ENCODE measurements at regions not wholly inside any gene's neighbourhood (a gene's known extent, or its start where the extent isn't known, plus 50 kb on each side); places are given as distances from the start of the nearest gene placed in this dataset.

GRCh38 chr13:19072543-19072942 lies 109.1 kb downstream of the TUBA3C start:
- TF ChIP-seq, protein P1, sequence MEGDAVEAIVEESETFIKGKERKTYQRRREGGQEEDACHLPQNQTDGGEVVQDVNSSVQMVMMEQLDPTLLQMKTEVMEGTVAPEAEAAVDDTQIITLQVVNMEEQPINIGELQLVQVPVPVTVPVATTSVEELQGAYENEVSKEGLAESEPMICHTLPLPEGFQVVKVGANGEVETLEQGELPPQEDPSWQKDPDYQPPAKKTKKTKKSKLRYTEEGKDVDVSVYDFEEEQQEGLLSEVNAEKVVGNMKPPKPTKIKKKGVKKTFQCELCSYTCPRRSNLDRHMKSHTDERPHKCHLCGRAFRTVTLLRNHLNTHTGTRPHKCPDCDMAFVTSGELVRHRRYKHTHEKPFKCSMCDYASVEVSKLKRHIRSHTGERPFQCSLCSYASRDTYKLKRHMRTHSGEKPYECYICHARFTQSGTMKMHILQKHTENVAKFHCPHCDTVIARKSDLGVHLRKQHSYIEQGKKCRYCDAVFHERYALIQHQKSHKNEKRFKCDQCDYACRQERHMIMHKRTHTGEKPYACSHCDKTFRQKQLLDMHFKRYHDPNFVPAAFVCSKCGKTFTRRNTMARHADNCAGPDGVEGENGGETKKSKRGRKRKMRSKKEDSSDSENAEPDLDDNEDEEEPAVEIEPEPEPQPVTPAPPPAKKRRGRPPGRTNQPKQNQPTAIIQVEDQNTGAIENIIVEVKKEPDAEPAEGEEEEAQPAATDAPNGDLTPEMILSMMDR (IDR thresholded peaks at IDR 0.05; ENCODE audit: insufficient read depth, low read depth, low read length): no peak
- H3K4me3 ChIP-seq (ENCODE audit: low read depth, low read length): no peak overlapping the region
- DNase-seq (ENCODE audit: low read depth): no peak

DNA sequence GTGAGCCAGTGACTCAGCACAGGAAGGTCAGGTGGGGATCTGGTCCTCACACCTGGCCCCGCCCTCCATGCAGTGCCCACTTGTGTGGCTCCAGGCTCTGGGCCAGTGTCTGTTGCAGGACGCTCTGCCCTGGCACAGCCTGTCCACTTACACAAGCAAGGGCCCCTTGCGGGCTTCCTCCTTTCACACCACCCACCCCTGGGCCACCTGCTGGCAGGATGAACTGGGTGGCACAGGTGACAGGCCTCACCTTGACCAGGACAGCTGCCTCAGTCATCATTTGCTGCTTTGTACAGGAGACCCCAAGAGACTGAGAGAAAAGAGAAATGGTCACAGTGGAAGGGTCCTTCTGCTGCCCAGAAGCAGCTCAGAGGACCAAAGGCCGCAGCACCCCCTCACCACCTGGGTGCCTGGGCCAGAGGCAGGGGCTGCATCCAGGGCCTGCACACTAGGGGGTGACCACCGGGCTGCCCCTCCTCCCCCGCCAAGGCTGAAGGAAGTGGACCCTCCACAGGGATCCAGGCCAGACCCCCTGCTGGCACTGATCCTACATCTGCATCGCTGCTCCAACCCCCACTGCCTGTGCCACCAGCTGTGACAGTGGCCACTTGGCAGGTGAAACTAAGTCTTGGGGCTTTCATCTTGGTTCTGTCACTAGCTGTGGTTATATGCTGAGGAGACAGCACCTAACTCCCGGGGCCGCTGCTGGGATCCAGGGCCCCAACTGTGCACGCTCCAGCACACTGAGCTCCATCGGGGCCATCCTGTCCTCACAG lies 110.3 kb downstream of the TUBA3C start:
- TF ChIP-seq, protein P1 (IDR thresholded peaks at IDR 0.05; ENCODE audit: insufficient read depth, low read depth, low read length): no peak
- H3K4me3 ChIP-seq (ENCODE audit: low read depth, low read length): no peak overlapping the region
- no peak for DNase-seq (ENCODE audit: low read depth)

GRCh38 chr13:19070398-19070735 lies 111.3 kb downstream of the TUBA3C start:
- TF ChIP-seq, protein P1 (IDR thresholded peaks at IDR 0.05; ENCODE audit: insufficient read depth, low read depth, low read length): no peak
- H3K4me3 ChIP-seq (ENCODE audit: low read depth, low read length): no peak overlapping the region
- DNase-seq (ENCODE audit: low read depth): no peak

DNA sequence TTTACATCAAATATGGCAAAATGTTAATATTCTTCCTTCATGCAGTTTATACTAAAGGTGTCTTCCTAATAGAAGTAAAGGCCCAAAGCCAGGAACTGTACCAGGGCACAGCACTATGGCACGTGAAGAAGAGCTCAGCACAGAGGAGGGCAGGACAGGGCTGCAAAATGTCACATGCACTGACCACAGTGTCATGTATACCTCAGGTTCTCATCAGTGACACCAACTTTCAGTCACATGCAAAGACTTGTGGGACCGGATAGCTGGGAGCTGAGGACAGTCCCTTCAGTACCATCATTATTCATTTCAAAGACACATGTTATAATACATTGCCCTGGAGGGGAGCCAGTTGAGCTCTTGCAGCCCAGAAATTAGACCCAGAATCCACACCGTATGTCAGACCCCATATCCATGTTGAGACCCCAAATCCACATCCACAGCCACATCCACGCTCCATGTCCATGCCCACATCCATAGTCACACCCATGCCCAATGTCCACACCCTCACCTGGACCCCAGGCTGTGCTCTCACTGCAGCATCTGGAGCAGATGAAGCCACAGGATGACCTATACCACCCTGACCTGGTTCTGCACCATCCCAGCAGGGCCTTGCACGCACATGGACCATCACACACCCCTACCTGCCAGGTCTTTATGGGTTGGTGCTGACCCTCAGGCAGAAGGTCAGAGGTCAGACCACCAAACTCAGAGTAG lies 111.8 kb downstream of the TUBA3C start:
- no peak for DNase-seq (ENCODE audit: low read depth)

DNA sequence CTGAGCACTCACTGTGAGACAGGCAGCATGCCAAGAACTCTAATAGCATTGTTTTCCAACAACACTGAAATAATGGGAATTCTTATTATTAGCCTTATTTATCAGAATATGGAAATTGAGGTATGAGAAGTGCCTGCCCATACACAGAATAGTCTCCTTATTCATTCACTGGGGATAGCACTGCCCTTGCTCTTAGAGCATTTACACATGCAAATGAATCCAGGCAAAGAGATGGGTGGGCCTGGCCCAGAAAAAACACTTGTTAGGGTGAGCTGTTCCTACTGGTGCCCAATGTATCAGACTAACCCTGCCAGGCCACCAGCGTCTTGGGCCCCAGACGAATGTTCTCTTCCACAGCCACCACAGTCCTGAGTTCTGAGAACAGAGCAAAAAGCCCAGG lies 112.9 kb downstream of the TUBA3C start:
- TF ChIP-seq, protein P1 (IDR thresholded peaks at IDR 0.05; ENCODE audit: insufficient read depth, low read depth, low read length): no peak
- H3K4me3 ChIP-seq (ENCODE audit: low read depth, low read length): no peak overlapping the region
- DNase-seq (ENCODE audit: low read depth): no peak

More for the DNA sequence above, 111.8 kb downstream of the TUBA3C start:
- H3K4me3 ChIP-seq (ENCODE audit: low read depth, low read length): no peak overlapping the region
- TF ChIP-seq, protein P1 (IDR thresholded peaks at IDR 0.05; ENCODE audit: insufficient read depth, low read depth, low read length): no peak

DNA sequence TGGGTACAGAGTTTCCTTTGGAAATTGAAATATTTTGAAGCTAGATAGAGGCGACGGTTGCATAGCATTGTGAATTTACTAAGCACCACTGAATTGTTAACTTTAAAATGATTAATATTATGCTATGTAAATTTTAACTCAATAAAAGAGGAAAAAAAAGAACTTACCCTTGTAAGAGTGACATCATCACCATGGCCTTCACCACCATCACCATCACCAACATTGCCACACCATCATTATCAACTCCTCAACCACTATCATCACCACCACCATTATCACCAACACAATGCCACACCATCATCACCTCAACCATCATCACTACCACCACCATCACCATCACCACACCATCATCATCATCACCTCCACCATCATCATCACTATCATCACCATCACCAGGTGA lies 113.9 kb downstream of the TUBA3C start:
- H3K4me3 ChIP-seq (ENCODE audit: low read depth, low read length): no peak overlapping the region
- DNase-seq (ENCODE audit: low read depth): no peak
- TF ChIP-seq, protein P1 (IDR thresholded peaks at IDR 0.05; ENCODE audit: insufficient read depth, low read depth, low read length): no peak

All from fibroblast of villous mesenchyme (primary cell).